ENCODE measurements at regions not wholly inside any gene's neighbourhood (a gene's known extent, or its start where the extent isn't known, plus 50 kb on each side); places are given as distances from the start of the nearest gene placed in this dataset.

DNA sequence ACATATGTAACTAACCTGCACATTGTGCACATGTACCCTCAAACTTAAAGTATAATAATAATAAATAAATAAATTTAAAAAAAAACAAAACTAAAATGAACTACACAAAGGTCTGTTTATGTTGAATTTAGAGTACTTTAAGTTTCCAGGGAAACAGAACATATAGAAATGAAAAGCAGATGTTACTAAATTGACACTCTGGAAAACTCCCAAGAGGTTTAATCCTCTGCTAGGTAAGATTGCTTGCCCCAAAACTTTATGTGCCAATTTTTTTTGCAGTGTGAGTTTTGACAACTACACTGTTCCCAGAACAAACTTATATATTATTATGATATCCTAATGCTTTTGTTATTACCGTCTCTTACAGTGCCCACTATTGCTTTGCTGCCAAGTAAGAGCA is 134.3 kb upstream of the MRPS30 start:
- TF ChIP-seq, protein P1, sequence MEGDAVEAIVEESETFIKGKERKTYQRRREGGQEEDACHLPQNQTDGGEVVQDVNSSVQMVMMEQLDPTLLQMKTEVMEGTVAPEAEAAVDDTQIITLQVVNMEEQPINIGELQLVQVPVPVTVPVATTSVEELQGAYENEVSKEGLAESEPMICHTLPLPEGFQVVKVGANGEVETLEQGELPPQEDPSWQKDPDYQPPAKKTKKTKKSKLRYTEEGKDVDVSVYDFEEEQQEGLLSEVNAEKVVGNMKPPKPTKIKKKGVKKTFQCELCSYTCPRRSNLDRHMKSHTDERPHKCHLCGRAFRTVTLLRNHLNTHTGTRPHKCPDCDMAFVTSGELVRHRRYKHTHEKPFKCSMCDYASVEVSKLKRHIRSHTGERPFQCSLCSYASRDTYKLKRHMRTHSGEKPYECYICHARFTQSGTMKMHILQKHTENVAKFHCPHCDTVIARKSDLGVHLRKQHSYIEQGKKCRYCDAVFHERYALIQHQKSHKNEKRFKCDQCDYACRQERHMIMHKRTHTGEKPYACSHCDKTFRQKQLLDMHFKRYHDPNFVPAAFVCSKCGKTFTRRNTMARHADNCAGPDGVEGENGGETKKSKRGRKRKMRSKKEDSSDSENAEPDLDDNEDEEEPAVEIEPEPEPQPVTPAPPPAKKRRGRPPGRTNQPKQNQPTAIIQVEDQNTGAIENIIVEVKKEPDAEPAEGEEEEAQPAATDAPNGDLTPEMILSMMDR (conservative IDR thresholded peaks at IDR 0.05 in 1 of 2, IDR thresholded peaks at IDR 0.05 in 1 of 2; ENCODE audit: low read depth in 1 of 2, low read length in 2 of 2), result no peak
- no peak for TF ChIP-seq EZH2 (IDR thresholded peaks at IDR 0.05; ENCODE audit: low read length, missing control alignments)
